NCI-H526 treated with DMSO at 0.1 percent for 48 hours (cell line): ENCODE measurements at regions not wholly inside any gene's neighbourhood (a gene's known extent, or its start where the extent isn't known, plus 50 kb on each side); places are given as distances from the start of the nearest gene placed in this dataset.
"Not testable (repeated sequence)": the region's sequence is repeated elsewhere in the genome, so short reads cannot be mapped to it uniquely, and the experiment has no call there.

ENCODE experiments used
- DNase-seq: peaks from one replicate; lab custom pipeline; 2025; lab: John Stamatoyannopoulos, UW

DNA sequence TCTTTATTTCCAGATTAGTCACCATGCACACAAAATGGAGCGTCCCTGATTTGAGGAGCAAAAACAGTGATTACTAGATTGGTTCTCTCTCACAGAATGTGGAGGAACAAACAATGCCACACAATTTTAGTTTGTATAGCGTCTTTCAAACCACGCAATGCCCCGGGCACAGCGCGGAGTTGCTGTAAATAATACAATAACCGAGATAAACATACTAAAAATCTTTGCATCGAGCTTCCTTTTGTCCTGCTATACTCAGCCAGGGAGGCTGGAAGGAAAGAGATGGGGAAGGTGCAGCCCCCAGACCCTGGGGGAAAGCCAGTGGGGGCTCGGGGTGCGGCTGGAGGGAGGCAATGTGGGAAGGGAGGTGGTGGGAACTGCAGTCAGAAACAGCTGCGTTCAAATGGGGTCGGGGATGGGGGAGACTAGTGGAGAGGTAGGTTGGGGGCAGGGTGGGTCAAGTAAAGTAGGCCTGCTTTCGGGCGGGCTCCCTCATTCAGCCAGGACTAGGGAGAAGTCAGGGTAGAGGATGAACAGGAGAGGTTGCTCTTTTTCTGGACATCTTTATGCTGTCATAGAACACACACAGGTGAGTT, 366.3 kb downstream of the RPS6KC1 start:
- no peak for DNase-seq

DNA sequence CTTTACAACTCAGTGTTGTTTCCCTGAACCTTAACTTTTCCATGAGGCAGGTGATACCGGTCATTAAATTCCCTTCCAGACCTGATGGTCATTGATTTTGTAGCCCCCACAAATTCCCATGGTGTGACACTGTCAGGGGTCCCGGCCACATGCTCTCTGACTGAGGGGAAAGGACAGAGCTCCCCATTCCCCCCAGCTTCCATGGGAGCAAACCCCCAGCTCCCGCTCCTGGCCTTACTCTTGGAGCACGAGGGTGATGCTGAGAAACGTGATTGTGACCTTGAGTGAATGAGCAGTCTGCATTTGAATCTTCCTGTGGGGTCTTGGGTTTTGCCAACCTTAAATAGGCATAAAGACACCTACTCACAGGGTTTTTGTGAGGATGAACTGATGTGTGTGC, 366.8 kb downstream of the RPS6KC1 start:
- DNase-seq, result no peak

DNA sequence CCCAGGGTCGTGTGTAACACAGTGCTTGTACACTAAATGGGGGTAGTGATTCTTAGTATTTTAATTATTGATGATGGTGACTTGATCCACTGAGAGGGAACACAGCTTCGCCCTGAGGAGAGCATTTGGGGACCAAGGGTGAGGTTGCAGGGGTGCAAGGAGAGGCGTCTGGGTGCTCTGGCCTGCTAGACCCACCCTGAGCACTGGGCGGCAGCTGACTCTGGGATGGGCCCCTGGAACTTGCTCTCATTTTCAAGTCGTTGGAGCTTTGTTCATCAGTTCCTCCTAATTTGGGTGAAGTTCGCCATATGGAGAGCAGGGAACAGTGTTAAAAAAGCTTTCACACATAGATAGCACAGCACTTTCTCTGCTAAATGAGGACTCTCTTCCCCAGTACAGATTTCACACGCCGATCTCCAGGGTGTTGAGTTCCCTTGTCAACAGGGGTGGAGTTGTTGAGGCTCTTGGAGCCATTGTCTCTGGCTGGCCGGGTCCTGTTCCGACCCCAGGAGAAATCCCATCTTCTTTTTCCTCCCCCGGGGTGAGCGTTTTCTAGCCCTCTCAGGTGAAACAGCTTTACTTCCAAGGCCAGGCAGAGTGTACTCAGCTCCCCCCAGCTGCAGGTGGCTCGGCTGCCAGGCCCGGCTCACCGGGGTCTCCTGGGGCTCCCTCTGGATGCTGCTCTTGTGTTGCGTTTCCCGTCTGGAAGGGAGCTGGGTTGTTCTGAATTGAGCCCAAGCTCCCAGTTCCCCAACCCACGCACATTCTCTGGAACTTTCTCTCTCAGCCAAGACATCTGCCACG, 367.4 kb downstream of the RPS6KC1 start:
- DNase-seq, result no peak

DNA sequence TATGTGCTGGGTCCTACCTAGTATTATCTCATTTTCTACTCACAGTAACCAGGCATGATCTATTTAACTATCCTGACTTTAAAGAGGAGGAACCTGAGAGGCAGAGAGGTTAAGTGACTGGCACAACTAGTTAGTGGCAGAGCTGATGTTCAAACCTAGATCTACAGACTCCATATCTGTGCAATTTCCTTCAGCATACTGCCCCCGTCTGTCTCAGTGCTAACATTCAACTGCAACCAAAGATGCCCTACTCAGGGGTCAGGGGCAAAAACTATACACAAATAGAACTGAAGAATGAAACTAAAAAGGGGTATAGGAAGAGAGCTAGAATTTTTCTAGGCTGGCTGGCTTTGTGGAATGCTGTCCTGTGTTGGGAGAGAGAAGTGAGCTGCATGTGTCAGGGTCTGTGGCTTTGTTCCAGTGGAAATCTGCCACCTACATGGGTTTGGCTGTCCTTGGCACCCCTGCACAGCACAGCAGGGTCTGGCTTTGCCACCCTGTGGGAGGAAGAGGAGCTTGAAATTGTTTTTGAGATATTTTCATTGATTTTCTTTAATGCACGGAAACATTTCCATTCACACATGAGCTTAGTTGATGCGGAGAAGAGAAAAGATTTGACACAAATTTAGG, 368.5 kb downstream of the RPS6KC1 start:
- no peak for DNase-seq

DNA sequence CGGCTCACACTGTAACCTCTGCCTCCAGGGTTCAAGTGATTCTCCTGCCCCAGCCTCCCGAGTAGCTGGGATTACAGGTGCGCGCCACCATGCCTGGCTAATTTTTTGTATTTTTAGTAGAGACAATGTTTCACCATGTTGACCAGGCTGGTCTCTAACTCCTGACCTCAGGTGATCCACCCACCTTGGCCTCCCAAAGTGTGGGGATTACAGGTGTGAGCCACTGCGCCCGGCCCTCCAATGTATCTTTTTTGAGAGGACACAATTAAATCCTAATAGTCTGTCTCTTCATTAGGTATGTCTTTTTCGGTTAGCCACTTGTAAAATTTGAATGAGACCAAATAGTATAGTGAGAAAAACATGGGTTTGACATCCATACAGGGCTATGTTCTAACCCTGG, 370.1 kb downstream of the RPS6KC1 start:
- not testable (repeated sequence) for DNase-seq

DNA sequence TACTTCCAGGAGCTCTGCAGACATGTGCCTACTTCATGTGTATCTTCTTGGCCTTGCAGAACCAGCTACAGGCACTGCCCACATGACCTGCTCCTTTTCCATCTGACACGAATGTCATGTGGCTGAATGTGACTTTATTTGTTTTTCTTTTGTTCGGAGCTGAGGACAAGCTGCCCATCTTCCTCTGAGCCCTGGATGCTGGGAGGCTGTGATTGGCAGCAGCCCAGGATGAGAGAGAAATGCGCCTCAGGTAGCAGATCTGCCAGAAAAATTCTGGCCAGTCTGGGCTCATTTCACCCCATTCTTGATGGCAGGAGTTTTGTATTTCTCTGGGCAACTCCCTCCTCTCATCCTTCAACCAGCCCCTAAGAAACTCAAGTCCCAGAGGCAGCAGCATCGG, 372.0 kb downstream of the RPS6KC1 start:
- no peak for DNase-seq

DNA sequence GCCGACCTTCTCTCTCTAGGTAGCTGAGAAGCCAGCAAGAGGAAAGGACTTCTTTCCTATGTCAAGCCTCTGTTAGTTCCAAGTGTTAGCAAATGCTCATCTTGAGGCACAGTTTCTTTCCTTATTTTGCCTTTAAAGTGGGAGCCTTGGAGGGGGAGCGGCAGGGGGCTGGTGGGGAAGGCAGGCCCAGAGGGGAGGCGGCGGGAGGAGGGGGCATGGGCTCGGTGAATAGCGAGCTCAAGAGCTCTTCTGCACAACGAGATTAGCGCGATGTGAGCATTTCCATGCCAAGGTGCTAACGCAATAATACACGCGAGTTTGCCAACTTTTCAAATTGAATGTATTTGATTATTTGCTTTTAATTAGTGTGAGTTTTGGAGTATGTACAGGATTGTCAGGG, 372.6 kb downstream of the RPS6KC1 start:
- no peak for DNase-seq

DNA sequence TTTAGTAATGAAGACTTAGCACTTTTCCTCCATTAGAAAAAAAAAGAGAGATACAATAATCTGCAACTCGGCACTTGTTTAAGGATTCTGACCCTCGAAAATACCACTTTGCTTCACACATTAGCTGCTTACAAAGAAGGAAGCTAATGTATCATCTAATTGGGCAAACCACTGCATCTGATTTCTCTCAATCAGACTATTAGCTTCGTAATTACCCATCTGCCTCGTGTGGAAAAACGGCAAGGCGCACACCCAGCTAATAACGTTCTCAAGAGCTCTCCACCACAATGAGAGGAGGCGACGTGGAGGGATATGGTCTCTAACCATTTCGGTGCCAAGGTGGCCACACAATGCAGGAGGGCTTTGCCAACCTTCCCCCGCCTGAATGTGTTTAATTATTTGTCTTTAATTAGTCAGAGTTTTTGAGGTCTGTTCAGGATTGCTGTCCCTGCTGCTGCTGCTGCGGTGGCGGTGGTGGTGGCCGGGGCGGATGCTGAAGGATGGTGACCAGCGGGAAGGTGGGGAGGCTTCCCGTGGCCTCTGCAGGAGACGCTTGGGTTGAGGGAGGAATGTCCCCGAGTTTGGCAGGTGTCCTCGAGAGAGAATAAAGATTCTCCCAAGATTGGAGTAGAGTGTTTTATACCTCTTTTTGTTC, 374.5 kb downstream of the RPS6KC1 start:
- DNase-seq, result no peak

DNA sequence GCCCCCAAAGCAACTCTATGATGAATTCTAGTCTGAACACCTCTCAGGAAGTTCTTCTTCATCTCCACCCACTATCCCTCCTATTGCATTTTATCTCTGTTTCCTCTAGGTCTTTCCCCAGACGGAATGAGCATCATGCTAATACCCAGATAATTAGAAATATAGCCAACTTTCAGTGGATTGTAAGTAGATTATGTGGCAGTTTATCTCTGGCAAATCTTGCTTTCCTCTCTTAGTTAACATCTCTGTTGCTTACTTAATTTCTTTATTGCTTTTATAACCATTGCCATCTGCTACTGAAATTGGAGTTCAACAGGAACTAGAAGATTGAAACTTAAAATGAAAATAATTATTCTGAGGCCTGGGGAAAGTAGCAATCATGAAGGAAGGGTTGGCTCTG, 378.6 kb downstream of the RPS6KC1 start:
- DNase-seq, result no peak

DNA sequence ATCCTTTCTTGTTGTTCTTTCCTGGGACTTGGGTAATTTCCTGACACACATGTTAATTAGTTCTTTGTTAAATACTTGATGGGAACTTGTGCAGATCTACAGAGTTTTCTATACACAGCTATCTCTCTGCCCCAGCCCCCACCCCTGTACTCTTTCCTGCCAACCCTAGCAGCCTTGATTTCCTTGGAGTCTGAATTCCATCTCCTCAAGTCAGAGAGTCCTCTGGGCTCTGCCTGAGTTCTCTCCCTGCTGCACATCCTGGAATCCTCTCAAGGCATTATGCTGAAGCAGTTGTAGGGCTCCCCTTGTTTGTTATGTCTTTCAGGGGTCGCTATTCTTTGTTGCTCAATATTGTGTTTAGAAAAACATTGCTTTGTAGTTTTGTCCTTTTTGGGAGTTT, 384.7 kb downstream of the RPS6KC1 start:
- no peak for DNase-seq

DNA sequence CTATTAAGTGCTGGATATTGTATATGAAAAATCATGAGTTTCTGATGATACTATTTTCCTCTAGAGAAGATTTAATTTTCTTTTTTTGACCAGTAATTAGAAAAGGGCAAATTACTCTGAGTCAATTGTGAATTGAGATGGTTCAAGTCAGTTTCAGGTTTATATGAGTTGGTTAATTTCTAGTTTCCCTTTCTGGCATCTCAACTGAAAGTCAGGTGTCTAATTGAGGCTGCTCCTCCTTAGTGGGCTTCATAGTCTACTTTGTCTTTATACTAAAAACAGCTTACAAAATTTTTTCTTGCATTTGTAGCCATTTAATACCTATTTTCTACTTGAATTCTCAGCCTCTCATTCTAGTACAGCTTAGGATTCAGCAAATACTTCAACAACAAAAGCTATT, 387.3 kb downstream of the RPS6KC1 start:
- DNase-seq, result no peak

DNA sequence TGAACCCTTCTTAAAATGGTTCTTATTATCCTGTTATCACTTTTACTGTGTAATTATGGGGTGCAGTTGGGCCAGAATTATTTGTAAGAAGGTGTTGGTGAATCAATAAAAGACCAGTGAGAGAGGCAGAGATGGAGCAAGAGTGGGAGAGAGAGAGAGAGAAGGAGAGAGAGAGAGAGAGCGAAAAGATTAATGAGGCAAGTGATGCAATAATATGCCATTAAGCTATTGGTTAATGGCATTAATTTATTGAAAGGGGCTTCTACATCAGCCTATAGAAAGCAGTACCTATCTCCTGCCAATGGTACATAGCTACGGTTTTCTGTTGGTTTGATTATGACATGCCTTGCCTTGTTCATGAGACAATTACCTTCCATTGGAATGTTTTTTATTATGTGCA, 388.7 kb downstream of the RPS6KC1 start:
- DNase-seq, result no peak

DNA sequence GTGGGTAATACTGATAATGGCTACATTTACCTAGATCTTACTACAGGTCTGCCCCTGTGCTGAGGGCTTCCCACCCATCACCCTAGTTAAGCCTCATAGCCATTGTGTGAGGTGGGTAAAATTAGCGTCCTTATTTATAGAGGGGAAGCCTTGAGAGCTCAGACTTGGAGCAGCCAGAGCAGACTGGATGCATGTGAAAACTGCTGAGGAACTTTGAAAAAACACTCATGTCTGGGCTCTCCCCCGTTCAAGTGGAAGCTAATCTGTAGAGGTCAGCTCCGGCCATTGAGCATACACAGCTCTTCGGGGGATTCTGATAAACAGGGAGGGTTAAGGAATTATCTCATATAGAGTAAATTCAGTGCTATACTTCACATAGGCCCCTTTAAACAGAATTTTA, 389.7 kb downstream of the RPS6KC1 start:
- DNase-seq, result no peak

DNA sequence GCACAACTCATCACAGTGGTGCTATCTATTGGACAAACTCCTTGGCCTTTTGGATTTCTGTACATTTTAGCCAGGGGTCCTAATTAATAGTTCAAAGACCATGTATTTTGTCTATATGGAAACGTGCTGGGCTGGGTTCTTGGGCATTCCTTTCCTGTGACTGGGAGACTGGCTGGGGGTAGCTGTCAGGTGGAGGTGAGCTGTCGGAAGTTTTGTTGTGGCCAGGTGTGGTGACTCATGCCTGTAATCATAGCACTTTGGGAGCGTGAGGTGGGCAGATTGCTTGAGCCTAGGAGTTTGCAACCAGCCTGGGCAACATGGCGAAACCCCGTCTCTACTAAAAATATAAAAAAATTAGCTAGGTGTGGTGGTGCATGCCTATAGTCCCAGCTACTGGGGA, 392.4 kb downstream of the RPS6KC1 start:
- no peak for DNase-seq

DNA sequence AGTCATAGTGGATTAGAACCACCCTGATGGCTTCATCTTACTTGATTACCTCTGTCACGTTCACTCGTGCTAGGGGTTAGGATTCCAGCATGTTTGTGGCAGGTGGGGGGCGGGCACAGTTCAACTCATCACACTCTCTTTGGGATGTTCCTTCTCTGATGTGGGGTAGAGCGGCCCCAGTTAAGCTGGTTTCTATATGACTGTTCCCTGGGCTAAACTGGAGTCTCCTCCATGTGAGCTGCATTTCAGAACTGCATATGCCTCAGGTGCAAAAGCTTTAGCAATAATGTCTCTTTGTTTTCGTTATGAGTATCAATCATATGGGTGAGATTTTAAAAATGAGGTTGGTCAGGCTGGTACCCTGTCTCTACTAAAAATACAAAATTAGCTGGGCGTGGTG, 393.2 kb downstream of the RPS6KC1 start:
- DNase-seq, result no peak

DNA sequence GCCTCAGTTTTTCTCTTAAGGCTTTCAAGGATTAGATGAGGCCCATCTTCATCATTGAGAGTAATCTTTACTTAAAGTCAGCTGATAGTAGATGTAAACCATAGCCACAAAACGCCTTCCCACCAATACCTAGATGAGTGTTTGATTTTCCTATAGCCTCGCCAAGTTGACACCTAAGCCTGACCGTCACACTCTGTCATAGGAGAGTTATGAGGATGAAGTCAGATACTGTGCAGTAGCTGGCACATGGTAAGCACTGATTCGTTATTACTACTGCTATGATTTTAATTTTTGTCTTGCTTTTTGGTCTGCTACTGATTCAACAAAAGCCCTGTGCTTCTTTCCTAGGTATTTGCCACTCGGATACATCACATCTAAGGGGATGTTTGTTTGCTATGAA, 395.5 kb downstream of the RPS6KC1 start:
- DNase-seq, result no peak

DNA sequence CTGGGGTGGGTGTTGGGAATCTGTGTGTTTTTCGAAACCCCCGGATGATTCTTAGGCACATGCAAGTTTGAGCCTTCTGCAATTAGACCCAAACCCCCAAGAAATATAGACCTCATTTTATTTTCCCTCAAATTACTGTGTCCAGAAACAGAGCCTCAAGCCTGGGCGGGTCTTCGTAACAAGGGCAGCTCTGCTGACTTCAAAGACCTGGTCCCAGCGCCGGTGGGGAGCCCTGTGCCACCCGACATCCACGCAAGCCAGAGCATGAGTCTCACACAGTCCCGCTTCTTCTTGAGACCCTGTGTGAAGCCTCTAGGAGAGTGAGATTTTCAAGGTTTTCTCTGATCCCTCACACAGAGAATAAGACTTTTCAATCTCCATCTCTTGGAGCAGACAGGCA, 397.3 kb downstream of the RPS6KC1 start:
- DNase-seq, result no peak

DNA sequence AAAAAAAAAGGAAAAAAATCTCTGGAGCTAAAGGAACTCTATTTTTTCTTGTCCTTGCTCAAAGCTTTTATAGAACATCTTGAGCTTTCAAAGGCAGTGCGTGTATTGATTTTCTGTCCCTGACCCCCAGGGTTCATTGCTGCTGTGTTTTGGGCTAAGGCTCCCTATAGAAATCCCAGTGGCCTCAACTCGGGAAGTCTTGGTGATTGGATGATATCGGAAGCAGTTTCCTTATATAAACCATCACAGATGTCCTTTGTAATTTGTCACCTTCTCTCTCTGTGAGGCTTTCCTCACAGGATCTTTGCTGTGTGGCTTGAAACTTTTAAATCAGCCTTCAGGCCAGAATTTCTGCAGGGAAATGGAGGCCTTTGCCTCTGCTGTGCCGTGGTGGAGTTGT, 397.7 kb downstream of the RPS6KC1 start:
- DNase-seq, result no peak

DNA sequence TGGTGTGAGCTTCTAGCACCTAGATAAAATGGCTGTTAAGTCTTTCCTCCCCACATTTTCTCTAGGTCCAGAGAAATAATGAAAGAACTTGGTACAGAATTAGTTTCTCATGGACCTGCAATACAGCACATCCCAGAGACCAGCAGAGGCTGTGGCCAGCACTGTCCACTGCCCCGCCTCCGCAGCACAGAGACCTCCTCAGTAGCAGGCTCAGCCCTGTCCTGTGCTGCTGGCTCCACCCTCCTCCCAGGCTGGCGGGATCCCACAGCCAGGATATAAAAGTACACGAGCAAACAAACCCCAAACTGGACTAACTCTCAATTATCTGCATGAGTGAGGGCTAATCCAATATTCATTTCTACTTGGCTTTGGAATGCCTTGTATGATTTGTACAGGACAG, 401.5 kb downstream of the RPS6KC1 start:
- no peak for DNase-seq

DNA sequence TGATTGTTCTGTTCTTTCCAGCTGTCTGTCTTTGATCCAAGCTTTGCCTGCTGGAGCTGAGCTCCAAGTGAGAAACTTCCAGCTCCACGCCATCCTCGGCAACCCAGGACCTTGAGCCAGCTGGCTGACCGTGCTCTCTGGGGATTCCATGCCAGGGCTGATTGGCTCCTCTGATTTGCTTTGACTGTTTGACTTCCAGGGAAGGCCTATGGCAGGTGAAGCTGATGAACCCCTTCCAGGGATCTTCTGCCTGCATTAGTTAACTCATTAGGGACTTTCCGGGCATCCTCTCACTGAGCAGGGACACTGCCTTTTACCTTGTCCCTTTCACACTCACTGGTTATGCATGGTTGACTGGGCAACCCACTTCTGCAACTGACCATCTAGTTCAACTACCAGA, 406.1 kb downstream of the RPS6KC1 start:
- no peak for DNase-seq

DNA sequence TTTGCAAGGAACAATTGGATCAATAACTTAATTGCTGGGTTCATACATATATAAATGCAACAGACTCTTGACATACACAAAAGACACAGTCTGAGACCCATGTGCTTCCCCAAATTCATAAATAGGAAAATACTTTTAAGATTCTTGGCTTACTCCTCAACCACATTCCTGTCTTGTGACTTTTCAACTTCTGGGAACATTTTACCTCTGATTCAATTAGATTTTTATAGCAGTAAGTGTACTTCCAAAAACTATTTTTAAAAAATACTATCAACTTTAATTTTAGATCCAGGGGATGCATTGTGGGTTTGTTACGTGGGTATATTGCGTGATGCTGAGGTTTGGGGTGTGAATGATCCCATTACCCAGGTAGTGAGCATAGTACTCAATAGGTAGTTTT, 406.7 kb downstream of the RPS6KC1 start:
- DNase-seq, result no peak

DNA sequence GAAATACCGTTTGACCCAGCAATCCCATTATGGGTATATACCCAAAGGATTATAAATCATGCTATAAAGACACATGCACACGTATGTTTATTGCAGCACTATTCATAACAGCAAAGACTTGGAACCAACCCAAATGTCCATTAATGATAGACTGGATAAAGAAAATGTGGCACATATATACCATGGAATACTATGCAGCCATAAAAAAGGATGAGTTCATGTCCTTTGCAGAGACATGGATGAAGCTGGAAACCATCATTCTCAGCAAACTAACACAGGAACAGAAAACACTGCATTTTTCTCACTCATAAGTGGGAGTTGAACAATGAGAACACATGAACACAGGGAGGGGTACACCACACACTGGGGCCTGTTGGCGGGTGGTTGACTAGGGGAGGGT, 411.3 kb downstream of the RPS6KC1 start:
- DNase-seq, result not testable (repeated sequence)
